ENCODE measurements at regions not wholly inside any gene's neighbourhood (a gene's known extent, or its start where the extent isn't known, plus 50 kb on each side); places are given as distances from the start of the nearest gene placed in this dataset.

DNA sequence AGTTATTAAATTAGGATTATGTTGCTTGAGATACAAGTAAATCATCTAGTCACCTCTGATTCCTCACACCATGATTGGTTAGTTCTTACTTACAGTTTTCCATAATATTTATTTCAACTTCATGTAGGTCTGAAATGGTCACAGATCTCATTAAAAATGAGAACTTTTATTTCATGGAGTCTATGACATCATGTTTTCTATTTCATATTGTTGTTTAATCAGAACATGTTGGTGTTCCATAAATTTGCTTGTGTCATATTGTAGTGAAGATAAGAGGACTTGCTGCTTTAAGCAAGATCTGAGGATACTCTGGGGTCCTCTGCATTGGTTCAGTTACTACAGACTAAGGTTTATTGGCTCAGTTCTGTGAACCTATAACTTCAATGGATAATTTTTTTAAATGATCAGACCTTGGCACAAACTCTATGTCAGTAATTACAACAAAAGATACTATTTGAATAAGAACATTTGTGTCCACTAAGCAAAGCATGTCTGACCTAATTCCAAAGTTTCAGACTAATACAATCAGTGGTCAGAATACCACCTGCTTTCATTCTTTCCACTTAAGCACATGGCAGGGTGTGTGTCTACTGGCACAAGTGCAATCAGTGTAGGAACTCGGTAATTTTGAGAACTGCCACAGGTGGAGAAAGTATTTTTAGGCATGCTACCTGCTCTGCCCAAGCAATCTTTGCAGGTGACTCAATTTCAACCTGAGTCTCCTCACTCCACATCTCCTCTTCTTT is 68.5 kb downstream of the CCDC71L start:
- Histone ChIP-seq H3K4ac (ENCODE audit: low read depth, low read length) (no peak overlapping the region), H4K12ac (ENCODE audit: low read depth, low read length) (no peak overlapping the region), H2AFZ (ENCODE audit: insufficient read depth, low read length, poor library complexity) (no peak overlapping the region), H2BK120ac (ENCODE audit: insufficient read depth, low read length, poor library complexity) (no peak overlapping the region), H2BK5ac (ENCODE audit: low read depth, low read length, poor library complexity) (no peak overlapping the region), H4K91ac (ENCODE audit: low read depth, low read length) (no peak overlapping the region), H3K14ac (ENCODE audit: low read length) (no peak overlapping the region), H3K27ac (ENCODE audit: low read depth, low read length) (no peak overlapping the region), H2AK5ac (ENCODE audit: low read length) (no peak overlapping the region), H3K9me3 (ENCODE audit: insufficient read depth, low read depth, low read length) (no peaks in the 10 kb centered on the region), H3K23ac (ENCODE audit: low read length) (no peak overlapping the region), H2BK12ac (ENCODE audit: low read length) (no peak overlapping the region), H3K79me1 (ENCODE audit: low read length) (peaks cover 20% of the 10 kb centered on the region), H3K79me2 (ENCODE audit: control insufficient read depth, insufficient read depth, low read length, poor library complexity) (no peaks in the 10 kb centered on the region), H3K18ac (ENCODE audit: low read length) (no peak overlapping the region), H3K9ac (ENCODE audit: low read length) (no peak overlapping the region), H3K4me2 (ENCODE audit: low read length) (no peak overlapping the region), H3K4me3 (ENCODE audit: low read depth, low read length) (no peak overlapping the region), H3K4me1 (ENCODE audit: control insufficient read depth in 1 of 2, insufficient read depth in 2 of 2, low read length in 2 of 2) (peaks cover 19 to 22% of the 10 kb centered on the region in 2 experiments), H4K8ac (ENCODE audit: low read depth, low read length) (no peak overlapping the region), H3K27me3 (ENCODE audit: insufficient read depth, low read length) (no peaks in the 10 kb centered on the region), H3K36me3 (ENCODE audit: control insufficient read depth in 1 of 2, insufficient read depth in 2 of 2, low read length in 2 of 2) (no peaks in the 10 kb centered on the region)
- no CpG with 5 or more reads among the region's 1 CpG for WGBS (ENCODE audit: extremely low coverage, insufficient coverage, insufficient read length)
- DNase-seq: no peak

DNA sequence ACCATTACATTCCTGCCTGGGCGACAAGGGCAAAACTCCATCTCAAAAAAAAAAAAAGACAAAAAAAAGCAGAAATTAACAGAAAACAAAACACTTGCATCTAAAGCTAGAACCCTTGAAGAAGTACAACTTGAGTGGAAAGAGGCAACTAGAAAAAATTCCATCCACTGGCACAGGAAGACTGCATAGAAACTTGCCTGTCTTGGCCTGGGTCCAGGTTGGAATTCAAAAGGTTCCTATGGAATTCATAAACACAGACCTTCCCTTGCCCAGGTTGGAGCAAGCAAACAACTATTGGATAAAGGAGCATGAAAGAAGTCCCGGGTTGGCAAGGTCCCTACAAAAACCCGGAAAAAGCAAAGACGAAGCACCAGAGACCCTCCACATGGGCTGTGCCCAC is 69.8 kb downstream of the CCDC71L start:
- no peak overlapping the region for H3K27ac ChIP-seq (ENCODE audit: low read depth, low read length)
- peak overlapping the region; percentile 67 for H3K18ac ChIP-seq (ENCODE audit: low read length)
- H3K14ac ChIP-seq (ENCODE audit: low read length): no peak overlapping the region
- peak overlapping the region; percentile 65 for H4K91ac ChIP-seq (ENCODE audit: low read depth, low read length)
- no peaks in the 10 kb centered on the region for H3K79me2 ChIP-seq (ENCODE audit: control insufficient read depth, insufficient read depth, low read length, poor library complexity)
- no peak overlapping the region for H3K23ac ChIP-seq (ENCODE audit: low read length)
- no peak overlapping the region for H4K12ac ChIP-seq (ENCODE audit: low read depth, low read length)
- peak overlapping the region; percentile 71 for H2BK5ac ChIP-seq (ENCODE audit: low read depth, low read length, poor library complexity)
- no peak overlapping the region for H2AFZ ChIP-seq (ENCODE audit: insufficient read depth, low read length, poor library complexity)
- H3K79me1 ChIP-seq (ENCODE audit: low read length): peaks cover 20% of the 10 kb centered on the region
- no peaks in the 10 kb centered on the region for H3K9me3 ChIP-seq (ENCODE audit: insufficient read depth, low read depth, low read length)
- no peak overlapping the region for H3K4me2 ChIP-seq (ENCODE audit: low read length)
- H2BK12ac ChIP-seq (ENCODE audit: low read length): peak overlapping the region; percentile 65
- peak overlapping the region; percentile 53 for H3K4ac ChIP-seq (ENCODE audit: low read depth, low read length)
- H2AK5ac ChIP-seq (ENCODE audit: low read length): peak overlapping the region; percentile 96
- peaks cover 19 to 22% of the 10 kb centered on the region in 2 experiments for H3K4me1 ChIP-seq (ENCODE audit: control insufficient read depth in 1 of 2, insufficient read depth in 2 of 2, low read length in 2 of 2)
- H3K4me3 ChIP-seq (ENCODE audit: low read depth, low read length): no peak overlapping the region
- no peak for DNase-seq
- H3K9ac ChIP-seq (ENCODE audit: low read length): no peak overlapping the region
- no CpG with 5 or more reads among the region's 4 CpGs for WGBS (ENCODE audit: extremely low coverage, insufficient coverage, insufficient read length)
- no peaks in the 10 kb centered on the region for H3K27me3 ChIP-seq (ENCODE audit: insufficient read depth, low read length)
- H2BK120ac ChIP-seq (ENCODE audit: insufficient read depth, low read length, poor library complexity): peak overlapping the region; percentile 82
- H4K8ac ChIP-seq (ENCODE audit: low read depth, low read length): no peak overlapping the region
- H3K36me3 ChIP-seq (ENCODE audit: control insufficient read depth in 1 of 2, insufficient read depth in 2 of 2, low read length in 2 of 2): no peaks in the 10 kb centered on the region

DNA sequence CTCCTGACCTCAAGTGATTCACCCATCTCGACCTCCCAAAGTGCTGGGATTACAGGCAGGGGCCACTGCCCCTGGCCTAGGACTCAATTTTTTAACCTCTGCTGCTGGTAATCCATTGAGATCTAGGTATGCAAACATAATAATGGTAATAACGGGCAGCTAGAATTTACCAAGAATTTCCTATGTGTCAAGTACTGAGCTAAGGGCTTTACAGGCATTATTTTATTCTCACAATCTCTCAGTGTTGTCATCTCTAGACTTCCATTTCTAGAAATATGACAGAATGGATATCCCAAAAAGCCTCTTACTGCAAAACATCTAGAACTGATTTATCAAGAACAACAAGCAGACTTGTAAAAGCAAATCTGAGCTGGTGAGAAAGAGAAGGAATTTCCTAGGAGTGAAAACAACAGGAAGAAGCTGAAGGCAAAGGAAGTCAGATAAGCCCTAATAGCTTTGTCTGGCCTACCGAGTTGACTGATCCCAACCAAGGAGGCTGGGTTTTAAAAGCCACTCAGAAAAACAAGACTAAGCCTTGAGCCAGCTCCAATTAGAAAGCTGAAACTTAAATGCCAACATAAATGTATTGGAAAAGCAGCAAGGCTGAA is 70.6 kb downstream of the CCDC71L start:
- Histone ChIP-seq H3K4ac (ENCODE audit: low read depth, low read length) (peak overlapping the region; percentile 13), H3K18ac (ENCODE audit: low read length) (no peak overlapping the region), H2AK5ac (ENCODE audit: low read length) (no peak overlapping the region), H2BK12ac (ENCODE audit: low read length) (peak overlapping the region; percentile 89), H2BK5ac (ENCODE audit: low read depth, low read length, poor library complexity) (peak overlapping the region; percentile 27), H4K8ac (ENCODE audit: low read depth, low read length) (no peak overlapping the region), H3K27me3 (ENCODE audit: insufficient read depth, low read length) (no peaks in the 10 kb centered on the region), H4K91ac (ENCODE audit: low read depth, low read length) (peak overlapping the region; percentile 81), H3K36me3 (ENCODE audit: control insufficient read depth in 1 of 2, insufficient read depth in 2 of 2, low read length in 2 of 2) (no peaks in the 10 kb centered on the region), H3K23ac (ENCODE audit: low read length) (no peak overlapping the region), H3K27ac (ENCODE audit: low read depth, low read length) (peak overlapping the region; percentile 70), H3K9ac (ENCODE audit: low read length) (no peak overlapping the region), H2AFZ (ENCODE audit: insufficient read depth, low read length, poor library complexity) (no peak overlapping the region), H4K12ac (ENCODE audit: low read depth, low read length) (no peak overlapping the region), H3K14ac (ENCODE audit: low read length) (no peak overlapping the region), H3K79me2 (ENCODE audit: control insufficient read depth, insufficient read depth, low read length, poor library complexity) (no peaks in the 10 kb centered on the region), H3K4me3 (ENCODE audit: low read depth, low read length) (no peak overlapping the region), H3K4me2 (ENCODE audit: low read length) (no peak overlapping the region), H3K79me1 (ENCODE audit: low read length) (peaks cover 20% of the 10 kb centered on the region), H2BK120ac (ENCODE audit: insufficient read depth, low read length, poor library complexity) (no peak overlapping the region), H3K9me3 (ENCODE audit: insufficient read depth, low read depth, low read length) (no peaks in the 10 kb centered on the region), H3K4me1 (ENCODE audit: control insufficient read depth in 1 of 2, insufficient read depth in 2 of 2, low read length in 2 of 2) (peaks cover 20 to 24% of the 10 kb centered on the region in 2 experiments)
- no CpG with 5 or more reads among the region's 3 CpGs for WGBS (ENCODE audit: extremely low coverage, insufficient coverage, insufficient read length)
- no peak for DNase-seq

DNA sequence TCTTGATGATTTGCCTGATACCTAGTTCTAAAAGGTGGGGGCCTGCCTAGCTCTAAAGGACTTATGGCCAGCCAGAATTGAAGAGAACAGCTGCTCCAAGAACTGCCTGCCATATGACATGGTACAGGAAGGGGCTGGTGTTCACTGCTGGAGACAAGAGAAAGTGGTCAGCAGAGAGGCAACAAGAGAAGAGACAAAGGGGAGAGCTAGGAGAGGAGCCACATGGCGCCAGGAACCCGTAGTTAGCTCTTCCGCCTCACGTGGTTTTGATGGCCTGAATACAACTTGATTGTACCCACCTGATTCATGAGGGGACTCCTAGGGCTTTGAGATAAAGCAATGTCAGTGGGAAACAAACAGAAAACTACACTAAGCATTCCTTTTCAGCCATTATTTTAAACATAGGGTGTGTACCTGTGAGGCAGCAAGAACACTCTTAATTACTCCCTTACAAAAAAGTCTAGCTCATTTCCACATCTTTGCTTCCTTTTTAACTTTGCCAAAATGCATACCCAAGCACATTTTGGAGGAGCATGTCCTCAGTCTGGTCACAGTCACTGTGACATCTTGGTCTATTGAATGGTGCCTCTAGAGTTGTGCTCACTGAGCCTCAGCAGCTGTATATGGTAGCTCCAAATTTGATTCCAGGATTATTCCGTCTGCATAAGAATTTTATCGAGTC is 71.6 kb downstream of the CCDC71L start:
- no peak overlapping the region for H3K4me2 ChIP-seq (ENCODE audit: low read length)
- H3K79me2 ChIP-seq (ENCODE audit: control insufficient read depth, insufficient read depth, low read length, poor library complexity): no peaks in the 10 kb centered on the region
- peaks cover 24 to 28% of the 10 kb centered on the region in 2 experiments for H3K4me1 ChIP-seq (ENCODE audit: control insufficient read depth in 1 of 2, insufficient read depth in 2 of 2, low read length in 2 of 2)
- H4K12ac ChIP-seq (ENCODE audit: low read depth, low read length): no peak overlapping the region
- no peak for DNase-seq
- H3K18ac ChIP-seq (ENCODE audit: low read length): peak overlapping the region; percentile 54
- peak overlapping the region; percentile 75 for H3K14ac ChIP-seq (ENCODE audit: low read length)
- peak overlapping the region; percentile 55 for H2AK5ac ChIP-seq (ENCODE audit: low read length)
- H3K4ac ChIP-seq (ENCODE audit: low read depth, low read length): peak overlapping the region; percentile 12
- no peaks in the 10 kb centered on the region for H3K36me3 ChIP-seq (ENCODE audit: control insufficient read depth in 1 of 2, insufficient read depth in 2 of 2, low read length in 2 of 2)
- H2AFZ ChIP-seq (ENCODE audit: insufficient read depth, low read length, poor library complexity): peak overlapping the region; percentile 50
- no peaks in the 10 kb centered on the region for H3K9me3 ChIP-seq (ENCODE audit: insufficient read depth, low read depth, low read length)
- no peaks in the 10 kb centered on the region for H3K27me3 ChIP-seq (ENCODE audit: insufficient read depth, low read length)
- H3K4me3 ChIP-seq (ENCODE audit: low read depth, low read length): no peak overlapping the region
- H3K23ac ChIP-seq (ENCODE audit: low read length): no peak overlapping the region
- peak overlapping the region; percentile 75 for H4K8ac ChIP-seq (ENCODE audit: low read depth, low read length)
- no CpG with 5 or more reads among the region's 6 CpGs for WGBS (ENCODE audit: extremely low coverage, insufficient coverage, insufficient read length)
- H2BK120ac ChIP-seq (ENCODE audit: insufficient read depth, low read length, poor library complexity): peak overlapping the region; percentile 70
- H2BK12ac ChIP-seq (ENCODE audit: low read length): peak overlapping the region; percentile 91
- peaks cover 23% of the 10 kb centered on the region for H3K79me1 ChIP-seq (ENCODE audit: low read length)
- no peak overlapping the region for H3K9ac ChIP-seq (ENCODE audit: low read length)
- H3K27ac ChIP-seq (ENCODE audit: low read depth, low read length): peak overlapping the region; percentile 70
- H2BK5ac ChIP-seq (ENCODE audit: low read depth, low read length, poor library complexity): peak overlapping the region; percentile 90
- peak overlapping the region; percentile 77 for H4K91ac ChIP-seq (ENCODE audit: low read depth, low read length)
